DND-41 (cell line): ENCODE measurements at regions not wholly inside any gene's neighbourhood (a gene's known extent, or its start where the extent isn't known, plus 50 kb on each side); places are given as distances from the start of the nearest gene placed in this dataset.

Source experiments
- ATAC-seq: fragments of 200-7000 bp; cut with Tn5 transposase; 3 replicates; pipeline ENCODE4 v1.9.1; 2021; ENCODE audit warnings: low read depth; ENCODE audit not compliant: insufficient read depth
- DNase-seq: peaks from one replicate; pipeline ENCODE4 v3.0.0-alpha.2; 2020
- H2AFZ ChIP-seq: 2 replicates; pipeline ENCODE4 v1.6.0; 2012; ENCODE audit warnings: low read depth, low read length
- H3K27ac ChIP-seq: 2 replicates; pipeline ENCODE4 v1.5.1; 2012; ENCODE audit warnings: low read length, inconsistent platforms
- H3K27me3 ChIP-seq: fragments of 200-600 bp; sonication (generic); 2 replicates; pipeline ENCODE4 v1.6.0; 2012; ENCODE audit warnings: low read length, mild to moderate bottlenecking, inconsistent platforms; ENCODE audit not compliant: insufficient read depth, poor library complexity
- H3K36me3 ChIP-seq: 2 replicates; pipeline ENCODE4 v1.5.1; 2012; ENCODE audit warnings: low read length, inconsistent platforms; ENCODE audit not compliant: insufficient read depth
- H3K4me1 ChIP-seq: 2 replicates; pipeline ENCODE4 v1.5.1; 2012; ENCODE audit warnings: mild to moderate bottlenecking, low read length; ENCODE audit not compliant: insufficient read depth
- H3K4me2 ChIP-seq: 2 replicates; pipeline ENCODE4 v1.6.0; 2012; ENCODE audit warnings: mild to moderate bottlenecking, moderate library complexity, low read length, inconsistent platforms; ENCODE audit not compliant: insufficient read depth
- H3K4me3 ChIP-seq, 2 experiments: fragments of 200-600 bp in 1 of 2; shearing (Covaris generic) in 1 of 2; 2 replicates each; pipeline ENCODE4 v1.5.1; 2012 to 2016; ENCODE audit warnings: inconsistent platforms in 2 of 2, low read length in 2 of 2, mild to moderate bottlenecking in 2 of 2, low read depth in 1 of 2, moderate library complexity in 1 of 2
- H3K79me2 ChIP-seq: 2 replicates; pipeline ENCODE4 v1.6.0; 2012; ENCODE audit warnings: low read length, inconsistent platforms; ENCODE audit not compliant: insufficient read depth
- H3K9ac ChIP-seq: 2 replicates; pipeline ENCODE4 v1.6.0; 2012; ENCODE audit warnings: low read depth, mild to moderate bottlenecking, inconsistent platforms, low read length, moderate library complexity
- H3K9me3 ChIP-seq: 2 replicates; pipeline ENCODE4 v1.5.1; 2012; ENCODE audit warnings: low read length, moderate library complexity, mild to moderate bottlenecking, inconsistent platforms; ENCODE audit not compliant: insufficient read depth, severe bottlenecking
- H4K20me1 ChIP-seq: 2 replicates; pipeline ENCODE4 v1.6.0; 2012; ENCODE audit warnings: low read length; ENCODE audit not compliant: insufficient read depth
- CTCF ChIP-seq: IDR thresholded peaks from 2 replicates; pipeline ENCODE4 v1.5.1; 2012; ENCODE audit warnings: borderline replicate concordance, low read length, moderate library complexity, mild to moderate bottlenecking; ENCODE audit not compliant: poor library complexity, severe bottlenecking; ENCODE audit errors: extremely low read depth
- EZH2 ChIP-seq: IDR thresholded peaks from 3 replicates; pipeline ENCODE4 v1.6.1; 2012; ENCODE audit warnings: borderline replicate concordance, low read depth, mild to moderate bottlenecking, moderate library complexity, low read length, inconsistent platforms; ENCODE audit not compliant: severe bottlenecking

DNA sequence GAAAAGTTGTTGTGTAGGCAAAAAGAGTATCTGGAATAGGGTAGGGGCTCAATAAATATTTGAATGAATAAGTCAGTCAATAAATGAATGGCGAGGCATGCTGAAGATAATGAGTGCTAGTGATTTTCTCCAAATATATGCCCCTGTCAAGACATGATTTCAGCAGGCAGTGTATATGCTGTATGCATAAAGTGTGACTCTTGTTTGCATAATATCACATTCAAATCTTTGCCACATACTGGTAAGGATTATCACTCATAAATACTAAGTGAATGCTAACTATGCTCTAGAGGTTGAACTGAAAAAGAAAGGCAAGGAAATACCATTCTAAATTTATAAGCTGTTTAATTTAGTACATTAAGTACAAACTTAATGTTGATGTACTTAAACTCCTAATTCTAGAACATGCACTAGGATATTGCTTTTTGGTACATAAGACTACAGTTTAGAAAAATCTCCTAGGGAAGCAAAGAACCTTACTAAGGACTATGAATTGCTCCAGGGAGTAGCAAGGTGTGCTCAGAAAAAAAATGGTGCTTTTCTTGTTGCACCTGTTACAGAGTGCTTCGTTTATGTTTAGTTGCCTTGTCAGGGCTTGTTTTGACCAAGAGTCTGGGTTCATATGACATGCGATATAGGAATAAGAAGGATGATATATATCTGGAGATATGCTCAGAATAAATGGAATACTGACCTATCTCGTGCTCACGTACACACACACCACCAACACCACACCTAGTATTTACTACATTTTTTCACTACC is 224.0 kb upstream of the TANK start:
- H3K27ac ChIP-seq, result no peak overlapping the region
- no peaks in the 10 kb centered on the region for H3K79me2 ChIP-seq
- H3K9ac ChIP-seq, result no peak overlapping the region
- TF ChIP-seq CTCF (no peak), EZH2 (no peak)
- H3K4me1 ChIP-seq, result no peaks in the 10 kb centered on the region
- no peak overlapping the region for H3K4me3 ChIP-seq
- H3K4me2 ChIP-seq, result no peak overlapping the region
- H3K36me3 ChIP-seq, result no peaks in the 10 kb centered on the region
- no peaks in the 10 kb centered on the region for H3K27me3 ChIP-seq
- no peaks in the 10 kb centered on the region for H3K9me3 ChIP-seq
- H4K20me1 ChIP-seq, result no peaks in the 10 kb centered on the region
- no peak overlapping the region for H2AFZ ChIP-seq
- no peak for DNase-seq
- no peak for ATAC-seq

GRCh38 chr2:160940271-160940670 is 220.0 kb upstream of the TANK start:
- no peak for ATAC-seq
- Histone ChIP-seq H3K27me3 (no peaks in the 10 kb centered on the region), H3K9ac (no peak overlapping the region), H2AFZ (no peak overlapping the region), H3K36me3 (no peaks in the 10 kb centered on the region), H4K20me1 (no peaks in the 10 kb centered on the region), H3K27ac (no peak overlapping the region), H3K4me2 (no peak overlapping the region), H3K4me3 (no peak overlapping the region), H3K79me2 (no peaks in the 10 kb centered on the region), H3K9me3 (no peaks in the 10 kb centered on the region), H3K4me1 (no peaks in the 10 kb centered on the region)
- TF ChIP-seq EZH2, result no peak
- TF ChIP-seq CTCF, result no peak
- no peak for DNase-seq

GRCh38 chr2:160940699-160941098 is 219.5 kb upstream of the TANK start:
- Histone ChIP-seq H3K4me3 (no peak overlapping the region), H3K27me3 (no peaks in the 10 kb centered on the region), H3K9ac (no peak overlapping the region), H3K4me1 (no peaks in the 10 kb centered on the region), H3K9me3 (no peaks in the 10 kb centered on the region), H3K36me3 (no peaks in the 10 kb centered on the region), H3K79me2 (no peaks in the 10 kb centered on the region), H3K4me2 (no peak overlapping the region), H2AFZ (no peak overlapping the region), H4K20me1 (no peaks in the 10 kb centered on the region), H3K27ac (no peak overlapping the region)
- TF ChIP-seq EZH2, result no peak
- no peak for TF ChIP-seq CTCF
- no peak for ATAC-seq
- no peak for DNase-seq
